K562 (cell line): ENCODE measurements at regions not wholly inside any gene's neighbourhood (a gene's known extent, or its start where the extent isn't known, plus 50 kb on each side); places are given as distances from the start of the nearest gene placed in this dataset.

Experiments
- ATAC-seq: fragments of 200-7000 bp; cut with Tn5 transposase; 3 replicates; pipeline ENCODE4 v1.9.1; 2020; ENCODE audit warnings: moderate library complexity
- BruUV-seq: library from RNA; stranded (reverse); fragments of 400-500 nt; replicated peaks from 2 replicates; lab custom pipeline; 2021; lab: Mats Ljungman, UMichigan
- CTCF ChIA-PET: fragments of 300-600 bp; formaldehyde crosslinking; extraction: SDS; loops from one replicate; lab custom pipeline; 2021; ENCODE audit warnings: low intra/inter-chr PET ratio; lab: Yijun Ruan, JAX
- POLR2A ChIA-PET: fragments of 300-600, 350-650 bp; sonication (Branson Sonifier 250); formaldehyde crosslinking; extraction: SDS; loops from one replicate; lab custom pipeline; 2021; ENCODE audit warnings: antibody characterized with exemption, inconsistent platforms; lab: Yijun Ruan, JAX
- DNase-seq, 4 experiments: peaks; one replicate each; pipeline versions ENCODE4 v3.0.0 to v3.0.0-alpha.2; 2011 to 2018; ENCODE audit warnings: low spot score in 3 of 4, mixed read lengths in 3 of 4; ENCODE audit errors: extremely low read depth in 1 of 4
- FAIRE-seq: peaks from 2 replicates; lab custom pipeline; 2011; peaks lifted over from hg19 to GRCh38; lab: Jason Lieb, UNC
- H2AFZ ChIP-seq: 2 replicates; pipeline ENCODE4 v1.6.0; 2011; ENCODE audit warnings: low read depth, low read length, control low read depth, inconsistent platforms
- H3K27ac ChIP-seq: fragments of 200-600 bp; 3 replicates; pipeline ENCODE4 v1.8.0; 2011; ENCODE audit warnings: low read depth, mild to moderate bottlenecking, control low read depth, inconsistent platforms, low read length, moderate library complexity, mixed read lengths; ENCODE audit errors: extremely low read depth
- H3K27me3 ChIP-seq, 2 experiments: fragments of 300-600 bp in 1 of 2; 2 replicates in 1 of 2; 3 replicates in 1 of 2; pipeline versions ENCODE4 v1.6.0 to v1.8.0; 2011; ENCODE audit warnings: inconsistent platforms in 2 of 2, low read length in 2 of 2, mild to moderate bottlenecking in 1 of 2, mixed read lengths in 1 of 2, moderate library complexity in 1 of 2; ENCODE audit not compliant: control insufficient read depth in 2 of 2, insufficient read depth in 2 of 2
- H3K36me3 ChIP-seq: fragments of 300-600 bp; 3 replicates; pipeline ENCODE4 v1.8.0; 2011; ENCODE audit warnings: mild to moderate bottlenecking, low read length, inconsistent platforms; ENCODE audit not compliant: control insufficient read depth, insufficient read depth
- H3K4me1 ChIP-seq, 2 experiments: fragments of 200-600 bp in 1 of 2; replicated peaks in 1 of 2; 2 replicates in 1 of 2; 3 replicates in 1 of 2; pipeline versions ENCODE4 v1.5.1 to v1.8.0; 2011; ENCODE audit warnings: inconsistent platforms in 2 of 2, low read length in 2 of 2, mild to moderate bottlenecking in 1 of 2, mixed read lengths in 1 of 2, moderate library complexity in 1 of 2; ENCODE audit not compliant: control insufficient read depth in 2 of 2, insufficient read depth in 2 of 2
- H3K4me2 ChIP-seq: 2 replicates; pipeline ENCODE4 v1.6.1; 2011; ENCODE audit warnings: low read length, control low read depth, inconsistent platforms, mixed read lengths; ENCODE audit not compliant: insufficient read depth
- H3K4me3 ChIP-seq: fragments of 200-600 bp; sonication (generic), shearing (Covaris generic); 2 replicates; pipeline ENCODE4 v1.5.1; 2016; ENCODE audit warnings: control low read depth, inconsistent platforms
- H3K79me2 ChIP-seq: fragments of 200-600 bp; 3 replicates; pipeline ENCODE4 v1.8.0; 2011; ENCODE audit warnings: low read length, inconsistent platforms; ENCODE audit not compliant: control insufficient read depth, insufficient read depth
- H3K9ac ChIP-seq, 2 experiments: 2 replicates each; pipeline versions ENCODE4 v1.6.0 to v1.6.1; 2011; ENCODE audit warnings: low read depth in 2 of 2, low read length in 2 of 2, control low read depth in 1 of 2, inconsistent platforms in 1 of 2, mild to moderate bottlenecking in 1 of 2, mixed read lengths in 1 of 2; ENCODE audit not compliant: insufficient read depth in 1 of 2
- H3K9me1 ChIP-seq: one replicate; pipeline ENCODE4 v1.6.0; 2011; ENCODE audit warnings: inconsistent platforms, mild to moderate bottlenecking, low read length, moderate library complexity; ENCODE audit not compliant: control insufficient read depth, insufficient read depth
- H3K9me3 ChIP-seq: replicated peaks from 2 replicates; pipeline ENCODE4 v1.5.1; 2011; ENCODE audit warnings: low read depth, low read length, inconsistent platforms; ENCODE audit not compliant: control insufficient read depth, insufficient read depth
- H4K20me1 ChIP-seq: replicated peaks from 2 replicates; pipeline ENCODE4 v1.6.1; 2011; ENCODE audit warnings: low read length, inconsistent platforms, mixed read lengths; ENCODE audit not compliant: control insufficient read depth, insufficient read depth
- CEBPG ChIP-seq, 3 experiments: fragments of 200-800 bp in 1 of 3; sonication (Bioruptor generic) in 1 of 3; sonication (generic) in 1 of 3; formaldehyde crosslinking in 1 of 3; IDR thresholded peaks in 2 of 3; conservative IDR thresholded peaks in 1 of 3; 2 replicates each; pipeline versions ENCODE4 v1.6.1 to v1.8.0; 2016 to 2022; ENCODE audit warnings: missing compliant biosample characterization in 2 of 3, missing genetic modification characterization in 2 of 3, mild to moderate bottlenecking in 1 of 3, missing genetic modification reagents in 1 of 3
- FOXA1 ChIP-seq: fragments of 450-650 bp; IDR thresholded peaks from 2 replicates; pipeline ENCODE4 v1.6.1; 2016; ENCODE audit warnings: mild to moderate bottlenecking, borderline replicate concordance
- PCBP2 ChIP-seq: fragments of 200-400 bp; formaldehyde crosslinking; IDR thresholded peaks from 2 replicates; pipeline ENCODE4 v1.6.1; 2018; ENCODE audit warnings: low read length, low read depth, mild to moderate bottlenecking, moderate library complexity; ENCODE audit not compliant: poor library complexity, severe bottlenecking
- RBM25 ChIP-seq: fragments of 200-400 bp; formaldehyde crosslinking; IDR thresholded peaks from 2 replicates; pipeline ENCODE4 v1.6.1; 2018; ENCODE audit warnings: low read length, low read depth, moderate library complexity; ENCODE audit not compliant: severe bottlenecking
- SIX5 ChIP-seq, 2 experiments: IDR thresholded peaks; 2 replicates each; pipeline ENCODE4 v1.6.1; 2011; ENCODE audit warnings: low read length in 2 of 2, borderline replicate concordance in 1 of 2, low read depth in 1 of 2, mild to moderate bottlenecking in 1 of 2, moderate library complexity in 1 of 2; ENCODE audit not compliant: insufficient read depth in 1 of 2
- STAG1 ChIP-seq: sonication (generic); formaldehyde crosslinking; IDR thresholded peaks from 2 replicates; pipeline ENCODE4 v1.5.0; 2020; ENCODE audit warnings: missing genetic modification reagents, borderline replicate concordance
- ZNF395 ChIP-seq: fragments of 200-800 bp; sonication (Bioruptor generic); IDR thresholded peaks from 2 replicates; pipeline ENCODE4 v1.6.1; 2017; ENCODE audit warnings: missing genetic modification characterization, missing compliant biosample characterization
- ZNF589 ChIP-seq: fragments of 200-800 bp; sonication (Bioruptor generic); IDR thresholded peaks from 2 replicates; pipeline ENCODE4 v1.6.1; 2016; ENCODE audit warnings: low read depth, missing genetic modification characterization, missing compliant biosample characterization
- WGBS: fragments of 100-300 bp; shearing (Covaris generic); methylation state at CpG from one replicate; pipeline ENCODE4 v1.1.6; 2016; ENCODE audit warnings: low coverage, mixed read lengths; ENCODE audit not compliant: insufficient coverage; ENCODE audit errors: missing lambda C conversion rate; 5-methylcytosine and 5-hydroxymethylcytosine counted together
- in situ Hi-C: fragments of 300-500 bp; cut with MboI; formaldehyde crosslinking; loops from 4 replicates; pipeline ENCODE4 v1.15.0; 2018; ENCODE audit warnings: inconsistent platforms, mixed read lengths
- intact Hi-C: fragments of 100-400 bp; cut with micrococcal nuclease; formaldehyde crosslinking; loops from 2 replicates; pipeline ENCODE4 v1.14.2; 2022

GRCh38 chr5:98144116-98144515, 629.3 kb upstream of the RGMB start:
- H2AFZ ChIP-seq = no peak overlapping the region
- POLR2A ChIA-PET = no interaction called here

More at GRCh38 chr5:98144116-98144515, 629.3 kb upstream of the RGMB start:
- Histone ChIP-seq H3K4me1 (no peaks in the 10 kb centered on the region), H3K27ac (no peak overlapping the region), H3K79me2 (no peaks in the 10 kb centered on the region), H3K9me3 (peaks cover 2% of the 10 kb centered on the region; the same call in 1 of the 2 replicates), H3K4me3 (no peak overlapping the region), H3K4me2 (no peak overlapping the region), H3K9ac (no peak overlapping the region), H4K20me1 (no peaks in the 10 kb centered on the region), H3K27me3 (no peaks in the 10 kb centered on the region), H3K9me1 (no peaks in the 10 kb centered on the region), H3K36me3 (no peaks in the 10 kb centered on the region)
- in situ Hi-C loops (no loop called here), intact Hi-C loops (no loop called here)
- FAIRE-seq = no peak
- WGBS = 0% methylated on average over 1 of the region's 1 CpG
- CTCF ChIA-PET = no interaction called here
- ATAC-seq = no peak
- no TSS peak for BruUV-seq
- TF ChIP-seq SIX5 (IDR thresholded peaks at IDR 0.05; ENCODE audit: borderline replicate concordance in 1 of 2, insufficient read depth in 1 of 2, low read depth in 1 of 2, low read length in 2 of 2) (no peak), RBM25 (no peak), STAG1 (CRISPR knock-in tag) (no peak), PCBP2 (no peak), ZNF589 (no peak), FOXA1 (no peak), ZNF395 (CRISPR knock-in tag) (no peak), CEBPG (CRISPR knock-in tag; IDR thresholded peaks at IDR 0.05) (no peak), CEBPG (tag; conservative IDR thresholded peaks at IDR 0.05 in 1 of 2, IDR thresholded peaks at IDR 0.05 in 1 of 2) (no peak)
- no peak for DNase-seq
